CD14-positive monocyte (primary cell): ENCODE measurements at regions not wholly inside any gene's neighbourhood (a gene's known extent, or its start where the extent isn't known, plus 50 kb on each side); places are given as distances from the start of the nearest gene placed in this dataset.
A peak's percentile ranks its signal among the peaks of the same experiment; 100 is the strongest.

ENCODE experiments used
- DNase-seq, 3 donors: peaks; one replicate each; pipeline ENCODE4 v3.0.0-alpha.2; 2011 to 2022
- H2AFZ ChIP-seq: 2 replicates; pipeline ENCODE4 v1.6.0; 2012; ENCODE audit warnings: mild to moderate bottlenecking, low read depth, low read length, inconsistent platforms; ENCODE audit not compliant: insufficient read depth, poor library complexity, severe bottlenecking
- H3K27ac ChIP-seq, 2 donors: 1 replicate in 1 of 2; 2 replicates in 1 of 2; pipeline ENCODE4 v1.5.1; 2012 to 2013; ENCODE audit warnings: low read length in 2 of 2, control low read depth in 1 of 2, inconsistent platforms in 1 of 2, low read depth in 1 of 2, mild to moderate bottlenecking in 1 of 2
- H3K27me3 ChIP-seq, 2 donors: one replicate each; pipeline versions ENCODE4 v1.6.0 to v1.6.1; 2011 to 2013; ENCODE audit warnings: low read length in 2 of 2; ENCODE audit not compliant: control insufficient read depth in 2 of 2, insufficient read depth in 2 of 2
- H3K36me3 ChIP-seq, 2 donors: replicated peaks in 1 of 2; 1 replicate in 1 of 2; 2 replicates in 1 of 2; pipeline versions ENCODE4 v1.5.1 to v1.6.1; 2012 to 2013; ENCODE audit warnings: low read length in 2 of 2, control low read depth in 1 of 2, inconsistent platforms in 1 of 2, mild to moderate bottlenecking in 1 of 2; ENCODE audit not compliant: insufficient read depth in 2 of 2, control insufficient read depth in 1 of 2
- H3K4me1 ChIP-seq, 2 donors: 1 replicate in 1 of 2; 2 replicates in 1 of 2; pipeline versions ENCODE4 v1.5.1 to v1.6.1; 2012 to 2013; ENCODE audit warnings: low read length in 2 of 2, control low read depth in 1 of 2, inconsistent platforms in 1 of 2, mild to moderate bottlenecking in 1 of 2, moderate library complexity in 1 of 2; ENCODE audit not compliant: insufficient read depth in 2 of 2, control insufficient read depth in 1 of 2
- H3K4me2 ChIP-seq: replicated peaks from 2 replicates; pipeline ENCODE3; 2012; ENCODE audit warnings: low read length, moderate library complexity, mild to moderate bottlenecking; ENCODE audit not compliant: poor library complexity, severe bottlenecking; ENCODE audit errors: extremely low read depth
- H3K4me3 ChIP-seq, 3 experiments: fragments of 200-600 bp in 1 of 3; sonication (generic) in 1 of 3; replicated peaks in 1 of 3; 1 replicate in 2 of 3; 2 replicates in 1 of 3; pipeline ENCODE4 v1.5.1; 2011 to 2013; ENCODE audit warnings: low read length in 3 of 3, mild to moderate bottlenecking in 3 of 3, control low read depth in 2 of 3, low read depth in 2 of 3, inconsistent platforms in 1 of 3, moderate library complexity in 1 of 3
- H3K79me2 ChIP-seq: 2 replicates; pipeline ENCODE4 v1.6.0; 2012; ENCODE audit warnings: mild to moderate bottlenecking, control low read depth, inconsistent platforms, low read length, moderate library complexity; ENCODE audit not compliant: insufficient read depth
- H3K9ac ChIP-seq: 2 replicates; pipeline ENCODE4 v1.6.0; 2017; ENCODE audit warnings: low read length, mild to moderate bottlenecking; ENCODE audit not compliant: insufficient read depth, poor library complexity, severe bottlenecking
- H3K9me3 ChIP-seq, 2 donors: replicated peaks in 1 of 2; 1 replicate in 1 of 2; 2 replicates in 1 of 2; pipeline versions ENCODE4 v1.5.1 to v1.6.1; 2012 to 2013; ENCODE audit warnings: low read length in 2 of 2, control low read depth in 1 of 2; ENCODE audit not compliant: control insufficient read depth in 1 of 2, insufficient read depth in 1 of 2
- H4K20me1 ChIP-seq: 2 replicates; pipeline ENCODE4 v1.6.0; 2012; ENCODE audit warnings: mild to moderate bottlenecking, low read length, control low read depth, moderate library complexity; ENCODE audit not compliant: insufficient read depth
- H3K27ac Mint-ChIP-seq, 7 donors: one replicate each; pipeline ENCODE4 v1.8.0; 2020; ENCODE audit warnings: mild to moderate bottlenecking in 7 of 7, mixed read lengths in 7 of 7, moderate library complexity in 6 of 7, inconsistent platforms in 2 of 7
- H3K27me3 Mint-ChIP-seq, 3 donors: one replicate each; pipeline ENCODE4 v1.8.0; 2021 to 2022; ENCODE audit warnings: low read depth in 3 of 3, mild to moderate bottlenecking in 3 of 3, mixed read lengths in 3 of 3, moderate library complexity in 3 of 3, inconsistent platforms in 1 of 3
- H3K36me3 Mint-ChIP-seq, 2 donors: one replicate each; pipeline ENCODE4 v1.8.0; 2020; ENCODE audit warnings: mixed read lengths in 2 of 2, inconsistent platforms in 1 of 2, mild to moderate bottlenecking in 1 of 2
- H3K4me1 Mint-ChIP-seq: one replicate; pipeline ENCODE4 v1.8.0; 2020; ENCODE audit warnings: mild to moderate bottlenecking, mixed read lengths
- H3K4me3 Mint-ChIP-seq, 2 donors: one replicate each; pipeline ENCODE4 v1.8.0; 2020; ENCODE audit warnings: mild to moderate bottlenecking in 2 of 2, mixed read lengths in 2 of 2, moderate library complexity in 1 of 2
- H3K9me3 Mint-ChIP-seq, 7 donors: one replicate each; pipeline ENCODE4 v1.8.0; 2020 to 2022; ENCODE audit warnings: mixed read lengths in 7 of 7, mild to moderate bottlenecking in 6 of 7, moderate library complexity in 6 of 7, inconsistent platforms in 2 of 7
- WGBS: methylation state at CpG from one replicate; pipeline ENCODE4 v1.1.5; 2013; ENCODE audit warnings: missing lambda C conversion rate; ENCODE audit not compliant: insufficient coverage; 5-methylcytosine and 5-hydroxymethylcytosine counted together
- intact Hi-C, 2 donors: fragments of 100-400 bp; cut with micrococcal nuclease; formaldehyde crosslinking; loops; one replicate each; pipeline versions ENCODE4 v1.15.0 to v1.15.1; 2023
- TF ChIP-seq, protein P1 (sequence below): fragments of 200-600 bp; IDR thresholded peaks from one replicate; pipeline ENCODE4 v1.8.0; 2022; ENCODE audit warnings: antibody characterized with exemption, mild to moderate bottlenecking

DNA sequence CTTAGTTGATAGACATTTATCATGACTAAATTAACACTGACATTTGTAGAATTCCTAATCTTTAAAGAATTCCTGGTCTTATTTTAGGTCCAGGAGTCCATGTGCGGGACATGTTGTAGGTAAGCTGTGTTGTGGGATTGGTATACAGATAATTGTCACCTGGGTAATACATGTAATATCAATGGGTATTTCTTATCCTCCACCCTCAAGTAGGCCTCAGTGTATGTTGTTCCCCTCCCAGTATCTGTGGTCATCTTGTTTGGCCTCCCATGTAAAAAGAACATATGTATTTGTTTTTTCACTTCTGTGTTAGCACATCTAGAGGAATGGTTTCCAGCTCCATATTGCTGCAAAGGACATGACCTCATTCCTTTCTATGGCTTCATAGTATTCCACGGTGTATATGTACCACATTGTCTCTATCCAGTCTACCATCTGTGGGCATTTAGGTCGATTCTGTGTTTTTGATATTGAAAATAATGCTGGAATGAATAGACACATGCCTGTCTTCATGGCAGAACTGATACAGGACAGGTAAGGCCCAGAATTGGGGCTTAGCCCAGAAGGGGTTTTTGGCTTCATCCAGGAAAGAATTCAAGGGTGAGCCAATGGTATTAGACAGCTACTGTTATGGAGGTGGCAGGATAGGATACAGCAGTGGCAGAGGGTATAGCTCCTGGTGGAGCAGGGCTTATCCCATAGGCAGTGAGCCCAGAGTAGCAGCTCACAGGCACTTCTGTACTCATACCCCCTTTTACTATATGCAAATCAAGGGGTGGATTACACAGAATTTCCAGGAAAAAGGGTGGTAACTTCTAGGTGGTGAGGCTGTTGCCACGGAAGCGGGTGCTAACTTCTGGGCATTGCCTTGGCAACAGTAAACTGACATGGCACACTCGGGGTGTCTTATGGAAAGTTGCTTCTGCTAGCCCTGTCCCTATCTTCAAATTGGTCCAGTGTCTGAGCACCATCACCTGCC lies 66.1 kb upstream of the WDR1 start:
- H3K36me3 Mint-ChIP-seq = no peaks in the 10 kb centered on the region
- H3K36me3 ChIP-seq = no peaks in the 10 kb centered on the region
- H2AFZ ChIP-seq = no peak overlapping the region
- no peak overlapping the region for H3K9ac ChIP-seq
- TF ChIP-seq, protein P1, sequence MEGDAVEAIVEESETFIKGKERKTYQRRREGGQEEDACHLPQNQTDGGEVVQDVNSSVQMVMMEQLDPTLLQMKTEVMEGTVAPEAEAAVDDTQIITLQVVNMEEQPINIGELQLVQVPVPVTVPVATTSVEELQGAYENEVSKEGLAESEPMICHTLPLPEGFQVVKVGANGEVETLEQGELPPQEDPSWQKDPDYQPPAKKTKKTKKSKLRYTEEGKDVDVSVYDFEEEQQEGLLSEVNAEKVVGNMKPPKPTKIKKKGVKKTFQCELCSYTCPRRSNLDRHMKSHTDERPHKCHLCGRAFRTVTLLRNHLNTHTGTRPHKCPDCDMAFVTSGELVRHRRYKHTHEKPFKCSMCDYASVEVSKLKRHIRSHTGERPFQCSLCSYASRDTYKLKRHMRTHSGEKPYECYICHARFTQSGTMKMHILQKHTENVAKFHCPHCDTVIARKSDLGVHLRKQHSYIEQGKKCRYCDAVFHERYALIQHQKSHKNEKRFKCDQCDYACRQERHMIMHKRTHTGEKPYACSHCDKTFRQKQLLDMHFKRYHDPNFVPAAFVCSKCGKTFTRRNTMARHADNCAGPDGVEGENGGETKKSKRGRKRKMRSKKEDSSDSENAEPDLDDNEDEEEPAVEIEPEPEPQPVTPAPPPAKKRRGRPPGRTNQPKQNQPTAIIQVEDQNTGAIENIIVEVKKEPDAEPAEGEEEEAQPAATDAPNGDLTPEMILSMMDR = no peak
- H3K27me3 Mint-ChIP-seq = peaks cover 0 to 4% (median 3%) of the 10 kb centered on the region in 3 donors
- H3K79me2 ChIP-seq = no peaks in the 10 kb centered on the region
- H3K4me3 ChIP-seq = peak overlapping the region in 1 of 3 experiments; percentile 32
- no peaks in the 10 kb centered on the region for H4K20me1 ChIP-seq
- H3K27ac ChIP-seq = peak overlapping the region in 1 of 2 donors; percentile 86
- no peaks in the 10 kb centered on the region for H3K27me3 ChIP-seq
- H3K4me2 ChIP-seq = no peak overlapping the region
- peaks cover 59% of the 10 kb centered on the region for H3K4me1 Mint-ChIP-seq
- no peak overlapping the region for H3K4me3 Mint-ChIP-seq
- H3K9me3 Mint-ChIP-seq = peaks cover 0 to 8% (median 0%) of the 10 kb centered on the region in 7 donors
- no peaks in the 10 kb centered on the region for H3K9me3 ChIP-seq
- no peak for DNase-seq
- 100% methylated on average over 3 of the region's 6 CpGs for WGBS
- intact Hi-C loops = loop anchor here in 1 of 2 donors (5.0 kb wide), 1 partner anchor 65 kb away; no protein-coding TSS in a partner anchor
- peaks cover 49% of the 10 kb centered on the region in 2 donors for H3K4me1 ChIP-seq
- peak overlapping the region in 6 of 7 donors; percentile 72 to 96 (median 92) for H3K27ac Mint-ChIP-seq

GRCh38 chr4:10181745-10182445 lies 65.3 kb upstream of the WDR1 start:
- peak overlapping the region in 1 of 2 donors; percentile 83 for H3K4me3 Mint-ChIP-seq
- intact Hi-C loops = loop anchor here in 1 of 2 donors (5.0 kb wide), 1 partner anchor 65 kb away; no protein-coding TSS in a partner anchor

More at GRCh38 chr4:10181745-10182445, 65.3 kb upstream of the WDR1 start:
- H3K27ac ChIP-seq = peak overlapping the region; percentile 53 to 86
- no peak overlapping the region for H3K9ac ChIP-seq
- 81% methylated on average over 4 of the region's 8 CpGs for WGBS
- H3K27me3 Mint-ChIP-seq = peaks cover 0 to 5% (median 4%) of the 10 kb centered on the region in 3 donors
- no peaks in the 10 kb centered on the region for H4K20me1 ChIP-seq
- DNase-seq = no peak
- no peaks in the 10 kb centered on the region for H3K36me3 ChIP-seq
- peak overlapping the region; percentile 86 to 97 (median 95) for H3K27ac Mint-ChIP-seq
- H3K4me1 Mint-ChIP-seq = peaks cover 59% of the 10 kb centered on the region
- H3K4me1 ChIP-seq = peaks cover 49% of the 10 kb centered on the region in 2 donors
- no peak overlapping the region for H2AFZ ChIP-seq
- no peaks in the 10 kb centered on the region for H3K79me2 ChIP-seq
- no peaks in the 10 kb centered on the region for H3K36me3 Mint-ChIP-seq
- peak overlapping the region in 1 of 3 experiments; percentile 32 for H3K4me3 ChIP-seq
- H3K27me3 ChIP-seq = no peaks in the 10 kb centered on the region
- TF ChIP-seq, protein P1 = no peak
- H3K9me3 Mint-ChIP-seq = peaks cover 0 to 8% (median 0%) of the 10 kb centered on the region in 7 donors
- H3K9me3 ChIP-seq = no peaks in the 10 kb centered on the region
- peak overlapping the region; percentile 48 for H3K4me2 ChIP-seq
